ENCODE measurements at regions not wholly inside any gene's neighbourhood (a gene's known extent, or its start where the extent isn't known, plus 50 kb on each side); places are given as distances from the start of the nearest gene placed in this dataset. TPM values are rescaled to one million over a fixed set of nuclear protein-coding genes. Genes with fewer than 3 reads are reported as not detected.
"Not testable (repeated sequence)": the region's sequence is repeated elsewhere in the genome, so short reads cannot be mapped to it uniquely, and the experiment has no call there.

GRCh38 chr15:101970605-101971004 lies 158.6 kb downstream of the OR4F15 start:
- DNase-seq (ENCODE audit: low spot score); ATAC-seq; intact Hi-C loops (cut with DNase I): not testable (repeated sequence)

GRCh38 chr15:101977281-101977680 lies 165.3 kb downstream of the OR4F15 start:
- intact Hi-C loops (cut with DNase I); DNase-seq (ENCODE audit: low spot score); ATAC-seq: not testable (repeated sequence)

GRCh38 chr15:101980206-101980910 lies 168.4 kb downstream of the OR4F15 start:
- DNase-seq (ENCODE audit: low spot score); intact Hi-C loops (cut with DNase I): not testable (repeated sequence)
- peak; percentile 77 for ATAC-seq

Small RNA genes in the stretch of these regions (microRNA-seq; reads per million reads assigned to microRNA genes)
- gene MIR1302-10 (not detected), gene MIR6859-3 (not detected)

Measured in sciatic nerve (tissue), 2 donors.